HCT116 (cell line): ENCODE measurements at regions not wholly inside any gene's neighbourhood (a gene's known extent, or its start where the extent isn't known, plus 50 kb on each side); places are given as distances from the start of the nearest gene placed in this dataset.

Experiments used
- ATAC-seq: fragments of 200-7000 bp; cut with Tn5 transposase; 2 replicates; pipeline ENCODE4 v1.9.1; 2020; ENCODE audit warnings: mild to moderate bottlenecking, moderate library complexity
- BruUV-seq: library from RNA; stranded (reverse); fragments of 400-500 nt; replicated peaks from 2 replicates; lab custom pipeline; 2021; lab: Mats Ljungman, UMichigan
- CTCF ChIA-PET: fragments of 300-600 bp; sonication (Branson Sonifier 250); formaldehyde crosslinking; loops from one replicate; lab custom pipeline; 2021; ENCODE audit warnings: antibody characterized with exemption; lab: Charles Lee
- POLR2A ChIA-PET: fragments of 300-600, 350-600 bp; sonication (Branson Sonifier 250); formaldehyde crosslinking; loops from one replicate; lab custom pipeline; 2021; ENCODE audit warnings: antibody characterized with exemption; lab: Charles Lee
- RAD21 ChIA-PET, 2 experiments: fragments of 300-600 bp; sonication (Branson Sonifier 250); formaldehyde crosslinking; loops; one replicate each; lab custom pipeline; 2023; ENCODE audit warnings: low total read pairs in 2 of 2; ENCODE audit not compliant: uncharacterized antibody in 2 of 2, unreplicated experiment in 2 of 2, low non-redundant PET in 1 of 2; lab: Charles Lee
- DNase-seq: peaks from one replicate; pipeline ENCODE4 v3.0.0-alpha.2; 2010; ENCODE audit warnings: low read depth, low spot score
- H2AFZ ChIP-seq: fragments of 200-600 bp; shearing (Covaris generic), sonication (generic); 2 replicates; pipeline ENCODE4 v1.6.1; 2017; ENCODE audit warnings: low read depth, mixed run types, mixed read lengths, antibody characterized with exemption, low read length; ENCODE audit not compliant: poor library complexity, severe bottlenecking
- H3K27ac ChIP-seq: 2 replicates; pipeline ENCODE4 v1.5.1; 2012; ENCODE audit warnings: low read depth, low read length
- H3K27me3 ChIP-seq: fragments of 200-600 bp; sonication (generic); 2 replicates; pipeline ENCODE4 v1.6.1; 2016; ENCODE audit warnings: mixed run types, low read length, mixed read lengths; ENCODE audit not compliant: insufficient read depth
- H3K36me3 ChIP-seq, 2 experiments: fragments of 200-500 bp in 1 of 2; fragments of 200-600 bp in 1 of 2; sonication (Bioruptor generic) in 1 of 2; sonication (generic) in 1 of 2; 2 replicates each; pipeline versions ENCODE4 v1.5.1 to v1.6.1; 2014 to 2016; ENCODE audit warnings: low read length in 2 of 2, inconsistent platforms in 1 of 2, mixed read lengths in 1 of 2, mixed run types in 1 of 2; ENCODE audit not compliant: insufficient read depth in 2 of 2, control insufficient read depth in 1 of 2
- H3K4me1 ChIP-seq, 2 experiments: fragments of 200-600 bp in 1 of 2; sonication (generic) in 1 of 2; 2 replicates each; pipeline versions ENCODE4 v1.5.1 to v1.6.1; 2012 to 2017; ENCODE audit warnings: low read length in 2 of 2, inconsistent platforms in 1 of 2, mild to moderate bottlenecking in 1 of 2, mixed read lengths in 1 of 2, mixed run types in 1 of 2, moderate library complexity in 1 of 2; ENCODE audit not compliant: insufficient read depth in 2 of 2, control insufficient read depth in 1 of 2
- H3K4me2 ChIP-seq: fragments of 200-600 bp; sonication (generic); 2 replicates; pipeline ENCODE4 v1.6.1; 2017; ENCODE audit warnings: mixed run types, low read length, mixed read lengths
- H3K4me3 ChIP-seq, 2 experiments: fragments of 200-600 bp in 1 of 2; sonication (generic) in 1 of 2; replicated peaks in 1 of 2; 2 replicates each; pipeline ENCODE4 v1.5.1; 2011 to 2016; ENCODE audit warnings: low read length in 2 of 2, control low read depth in 1 of 2, low read depth in 1 of 2, mild to moderate bottlenecking in 1 of 2, mixed read lengths in 1 of 2, mixed run types in 1 of 2
- H3K79me2 ChIP-seq: fragments of 200-600 bp; sonication (generic); 2 replicates; pipeline ENCODE4 v1.6.1; 2017; ENCODE audit warnings: mild to moderate bottlenecking, mixed run types, low read length, moderate library complexity, mixed read lengths; ENCODE audit not compliant: insufficient read depth
- H3K9ac ChIP-seq: fragments of 200-600 bp; sonication (generic); 2 replicates; pipeline ENCODE4 v1.6.1; 2016; ENCODE audit warnings: low read length, mixed read lengths
- H3K9me2 ChIP-seq: fragments of 200-600 bp; sonication (generic), shearing (Covaris generic); 2 replicates; pipeline ENCODE4 v1.6.1; 2017; ENCODE audit warnings: mixed run types, mild to moderate bottlenecking, moderate library complexity; ENCODE audit not compliant: insufficient read depth
- H3K9me3 ChIP-seq, 2 experiments: fragments of 200-500 bp in 1 of 2; fragments of 200-600 bp in 1 of 2; sonication (Bioruptor generic) in 1 of 2; sonication (generic) in 1 of 2; 2 replicates each; pipeline ENCODE4 v1.6.1; 2014 to 2017; ENCODE audit warnings: low read length in 2 of 2, mixed read lengths in 2 of 2, inconsistent platforms in 1 of 2, low read depth in 1 of 2, mild to moderate bottlenecking in 1 of 2, mixed run types in 1 of 2, moderate library complexity in 1 of 2; ENCODE audit not compliant: control insufficient read depth in 1 of 2, insufficient read depth in 1 of 2
- H4K20me1 ChIP-seq: fragments of 200-600 bp; sonication (generic), shearing (Covaris generic); 2 replicates; pipeline ENCODE4 v1.6.1; 2017; ENCODE audit warnings: mixed run types, mild to moderate bottlenecking, moderate library complexity; ENCODE audit not compliant: insufficient read depth
- CBX3 ChIP-seq: IDR thresholded peaks from 2 replicates; pipeline ENCODE4 v1.6.1; 2012; ENCODE audit warnings: low read depth
- FOSL1 ChIP-seq: IDR thresholded peaks from 2 replicates; pipeline ENCODE4 v1.6.1; 2012; ENCODE audit warnings: low read depth
- POLR2A ChIP-seq: IDR thresholded peaks from 2 replicates; pipeline ENCODE4 v1.7.0; 2011; ENCODE audit warnings: borderline replicate concordance; ENCODE audit not compliant: insufficient read depth, insufficient read length; ENCODE audit errors: extremely low read depth
- RAD21 ChIP-seq: IDR thresholded peaks from 2 replicates; pipeline ENCODE4 v1.6.1; 2012; ENCODE audit warnings: low read depth, mild to moderate bottlenecking
- SIN3A ChIP-seq: IDR thresholded peaks from 2 replicates; pipeline ENCODE4 v1.6.1; 2012; ENCODE audit warnings: low read depth
- YY1 ChIP-seq: IDR thresholded peaks from 2 replicates; pipeline ENCODE4 v1.6.1; 2011; ENCODE audit warnings: low read length, low read depth, moderate library complexity, mild to moderate bottlenecking; ENCODE audit not compliant: insufficient replicate concordance; ENCODE audit errors: extremely low read depth
- ZNF274 ChIP-seq: fragments of 200-500 bp; sonication (Bioruptor generic); IDR thresholded peaks from 2 replicates; pipeline ENCODE4 v1.6.1; 2014; ENCODE audit warnings: mild to moderate bottlenecking, low read depth, low read length, inconsistent platforms
- intact Hi-C: fragments of 100-400 bp; cut with micrococcal nuclease; formaldehyde crosslinking; loops from 2 replicates; pipeline ENCODE4 v1.10.0; 2022
- TF ChIP-seq, protein P1 (sequence below): IDR thresholded peaks from 2 replicates; pipeline ENCODE4 v1.6.1; 2011; ENCODE audit warnings: mild to moderate bottlenecking, low read length, moderate library complexity; ENCODE audit not compliant: insufficient replicate concordance; ENCODE audit errors: extremely low read depth
- TF ChIP-seq, protein P2 (sequence below): IDR thresholded peaks from 2 replicates; pipeline ENCODE4 v1.6.1; 2012

DNA sequence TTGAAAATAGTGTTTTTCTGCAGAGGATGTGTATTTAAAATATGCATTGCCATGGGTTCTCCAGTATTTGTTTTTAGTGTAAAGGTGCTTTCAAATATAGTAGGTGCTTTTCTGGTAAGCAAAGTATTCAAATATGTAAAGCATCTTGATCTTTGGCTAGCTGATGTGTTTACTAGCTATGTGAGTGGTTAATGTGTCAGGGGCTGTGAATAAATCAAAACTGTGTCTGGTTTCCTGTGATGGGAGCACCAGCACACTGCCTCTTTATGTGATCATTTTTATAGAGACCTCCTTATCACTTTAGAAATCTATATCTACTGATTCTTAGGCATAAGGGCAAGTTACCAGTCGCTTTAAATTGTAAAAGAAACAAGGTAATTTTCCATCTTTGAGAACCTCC, 388.9 kb upstream of the MAN1A1 start (continued):
- no peak for TF ChIP-seq CBX3
- no peak for TF ChIP-seq YY1
- TF ChIP-seq, protein P1, sequence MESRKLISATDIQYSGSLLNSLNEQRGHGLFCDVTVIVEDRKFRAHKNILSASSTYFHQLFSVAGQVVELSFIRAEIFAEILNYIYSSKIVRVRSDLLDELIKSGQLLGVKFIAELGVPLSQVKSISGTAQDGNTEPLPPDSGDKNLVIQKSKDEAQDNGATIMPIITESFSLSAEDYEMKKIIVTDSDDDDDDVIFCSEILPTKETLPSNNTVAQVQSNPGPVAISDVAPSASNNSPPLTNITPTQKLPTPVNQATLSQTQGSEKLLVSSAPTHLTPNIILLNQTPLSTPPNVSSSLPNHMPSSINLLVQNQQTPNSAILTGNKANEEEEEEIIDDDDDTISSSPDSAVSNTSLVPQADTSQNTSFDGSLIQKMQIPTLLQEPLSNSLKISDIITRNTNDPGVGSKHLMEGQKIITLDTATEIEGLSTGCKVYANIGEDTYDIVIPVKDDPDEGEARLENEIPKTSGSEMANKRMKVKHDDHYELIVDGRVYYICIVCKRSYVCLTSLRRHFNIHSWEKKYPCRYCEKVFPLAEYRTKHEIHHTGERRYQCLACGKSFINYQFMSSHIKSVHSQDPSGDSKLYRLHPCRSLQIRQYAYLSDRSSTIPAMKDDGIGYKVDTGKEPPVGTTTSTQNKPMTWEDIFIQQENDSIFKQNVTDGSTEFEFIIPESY: no peak
- no peak for TF ChIP-seq RAD21
- TF ChIP-seq, all 23 proteins: peak for 0

DNA sequence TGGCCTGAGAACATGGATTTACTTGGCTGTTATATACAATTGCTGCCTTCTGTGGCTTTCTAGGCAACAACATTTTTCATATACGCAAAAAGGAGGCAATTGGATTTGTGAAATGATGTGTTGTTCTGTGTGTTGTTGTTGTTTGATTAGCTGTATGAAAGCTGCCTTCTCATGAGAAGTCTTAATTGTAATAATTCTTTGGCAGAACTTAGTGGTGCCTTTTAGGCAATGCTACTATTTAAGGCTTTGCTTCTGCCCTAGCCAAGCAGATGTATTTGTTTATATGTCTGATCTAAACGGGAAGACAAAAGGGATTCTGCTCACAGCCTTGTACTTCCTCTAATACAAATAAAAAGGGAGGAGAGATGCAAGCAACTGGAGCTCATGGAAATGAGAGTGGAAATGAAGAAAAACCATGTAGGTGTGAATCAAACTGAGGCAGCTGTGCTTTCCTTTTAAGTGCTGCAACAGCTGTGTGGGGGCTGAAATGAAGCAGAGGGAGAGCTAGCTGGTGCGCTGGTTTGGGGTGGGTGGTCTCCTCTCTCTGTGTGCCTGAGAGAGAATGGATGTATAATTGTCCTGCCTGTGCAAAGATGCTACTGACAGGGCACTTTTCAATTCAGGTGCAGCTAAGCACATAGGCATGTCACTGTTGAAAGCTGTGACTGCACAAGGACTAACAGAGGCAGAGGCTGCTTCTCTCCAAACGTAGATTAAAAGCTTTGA, 386.9 kb upstream of the MAN1A1 start:
- no peak for ATAC-seq
- Histone ChIP-seq H3K9ac (no peak overlapping the region), H3K4me3 (no peak overlapping the region), H4K20me1 (no peaks in the 10 kb centered on the region)
- POLR2A ChIA-PET: no interaction called here
- TF ChIP-seq POLR2A (no peak), ZNF274 (no peak), SIN3A (no peak), YY1 (no peak), FOSL1 (no peak)
- TF ChIP-seq, protein P2, sequence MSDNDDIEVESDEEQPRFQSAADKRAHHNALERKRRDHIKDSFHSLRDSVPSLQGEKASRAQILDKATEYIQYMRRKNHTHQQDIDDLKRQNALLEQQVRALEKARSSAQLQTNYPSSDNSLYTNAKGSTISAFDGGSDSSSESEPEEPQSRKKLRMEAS: no peak
- TF ChIP-seq, all 23 proteins: peak for 0
- H3K9me3 ChIP-seq: no peaks in the 10 kb centered on the region
- no TSS peak for BruUV-seq
- H3K27ac ChIP-seq: no peak overlapping the region
- no peaks in the 10 kb centered on the region for H3K4me1 ChIP-seq
- H3K4me2 ChIP-seq: no peak overlapping the region
- no peaks in the 10 kb centered on the region for H3K36me3 ChIP-seq
- no peaks in the 10 kb centered on the region for H3K79me2 ChIP-seq
- no peak overlapping the region for H2AFZ ChIP-seq
- no peaks in the 10 kb centered on the region for H3K27me3 ChIP-seq
- no peak for DNase-seq
- intact Hi-C loops: no loop called here
- H3K9me2 ChIP-seq: no peaks in the 10 kb centered on the region
- CTCF ChIA-PET: no interaction called here
- RAD21 ChIA-PET: no interaction called here
